ENCODE measurements at regions not wholly inside any gene's neighbourhood (a gene's known extent, or its start where the extent isn't known, plus 50 kb on each side); places are given as distances from the start of the nearest gene placed in this dataset.

DNA sequence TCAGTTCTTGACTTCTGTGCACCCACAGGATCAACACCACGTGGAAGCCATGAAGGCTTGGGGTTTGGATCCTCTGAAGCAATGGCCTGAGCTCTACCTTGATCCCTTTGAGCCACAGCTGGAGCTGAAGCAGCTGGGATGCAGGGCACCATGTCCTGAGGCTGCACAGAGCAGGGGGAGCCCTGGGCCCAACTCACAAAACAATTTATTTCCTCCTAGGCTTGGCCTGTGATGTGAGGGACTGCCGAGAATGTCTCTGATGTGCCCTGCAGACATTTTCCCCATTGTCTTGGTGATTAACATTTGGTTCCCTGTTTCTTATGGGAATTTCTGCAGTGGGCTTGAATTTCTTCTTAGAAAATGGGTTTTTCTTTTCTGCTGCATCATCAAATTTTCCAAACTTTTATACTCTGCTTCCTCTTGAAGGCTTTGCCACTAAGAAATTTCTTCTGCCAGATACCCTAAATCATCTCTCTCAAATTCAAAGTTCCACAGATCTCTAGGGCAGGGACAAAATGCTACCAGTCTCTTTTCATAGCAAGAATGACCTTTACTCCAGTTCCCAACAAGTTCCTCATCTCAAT is 288.2 kb downstream of the CCDC59 start:
- TF ChIP-seq POLR2A (IDR thresholded peaks at IDR 0.05) (no peak), CTCF (IDR thresholded peaks at IDR 0.05) (no peak), EP300 (IDR thresholded peaks at IDR 0.05) (no peak)
- 48 to 49% methylated on average over 2 of the region's 2 CpGs for WGBS, 2 donors
- H3K9me3 ChIP-seq: no peaks in the 10 kb centered on the region
- H3K4me1 ChIP-seq: no peaks in the 10 kb centered on the region
- H3K4me3 ChIP-seq: no peak overlapping the region
- H3K27ac ChIP-seq: no peak overlapping the region
- H3K27me3 ChIP-seq: no peaks in the 10 kb centered on the region
- no peaks in the 10 kb centered on the region for H3K36me3 ChIP-seq
- no peak for DNase-seq (ENCODE audit: low spot score in 2 of 2)

DNA sequence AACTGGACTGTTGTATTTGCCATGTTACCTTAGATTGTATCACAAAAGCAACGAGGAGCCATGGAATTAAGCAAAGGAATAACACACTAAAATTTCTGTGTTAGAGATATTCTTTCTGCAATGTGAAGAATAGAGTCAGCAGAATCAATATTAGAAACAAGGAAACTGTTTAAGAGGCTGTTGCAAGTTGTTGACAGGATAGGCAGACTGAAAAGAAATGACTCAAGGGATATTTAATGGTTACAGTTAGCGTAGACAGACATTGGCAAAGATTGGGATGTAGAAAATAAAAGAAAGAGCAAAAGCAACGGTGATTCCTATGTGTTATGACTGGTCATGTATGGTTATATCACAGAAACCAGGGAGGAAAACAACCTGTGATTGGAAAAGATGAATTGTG is 299.0 kb upstream of the PPFIA2 start:
- H3K27me3 ChIP-seq: no peaks in the 10 kb centered on the region
- DNase-seq (ENCODE audit: low spot score in 2 of 2): no peak
- no peak overlapping the region for H3K4me3 ChIP-seq
- WGBS, 2 donors: 46 to 71% methylated on average over 3 of the region's 3 CpGs
- H3K27ac ChIP-seq: no peak overlapping the region
- H3K4me1 ChIP-seq: no peaks in the 10 kb centered on the region
- no peak for TF ChIP-seq CTCF (IDR thresholded peaks at IDR 0.05)
- TF ChIP-seq EP300 (IDR thresholded peaks at IDR 0.05): no peak
- TF ChIP-seq POLR2A (IDR thresholded peaks at IDR 0.05): no peak
- H3K9me3 ChIP-seq: no peaks in the 10 kb centered on the region
- no peaks in the 10 kb centered on the region for H3K36me3 ChIP-seq

DNA sequence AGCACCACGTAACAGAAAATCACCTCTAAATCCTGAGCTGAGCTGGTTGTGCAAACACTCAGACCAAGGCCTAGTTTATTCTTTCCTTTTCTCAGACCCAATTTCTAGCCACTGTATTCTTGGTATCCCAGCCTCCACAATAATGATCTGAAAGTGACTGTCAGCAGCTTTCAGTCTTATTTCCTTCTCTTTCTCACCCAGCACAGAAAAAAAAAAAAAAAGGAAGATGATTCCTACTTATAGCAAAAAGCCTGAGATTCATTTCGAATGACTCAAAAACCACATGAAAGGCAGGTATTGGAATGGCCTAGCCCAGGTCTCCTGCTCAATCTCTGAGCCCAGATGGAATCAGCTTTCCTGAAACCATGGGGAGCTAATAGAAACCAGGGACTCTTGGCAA is 298.6 kb upstream of the PPFIA2 start:
- no peak overlapping the region for H3K27ac ChIP-seq
- H3K9me3 ChIP-seq: no peaks in the 10 kb centered on the region
- H3K27me3 ChIP-seq: no peaks in the 10 kb centered on the region
- DNase-seq (ENCODE audit: low spot score in 2 of 2): no peak
- TF ChIP-seq CTCF (IDR thresholded peaks at IDR 0.05) (no peak), EP300 (IDR thresholded peaks at IDR 0.05) (no peak), POLR2A (IDR thresholded peaks at IDR 0.05) (no peak)
- no peaks in the 10 kb centered on the region for H3K4me1 ChIP-seq
- H3K36me3 ChIP-seq: no peaks in the 10 kb centered on the region
- 56 to 61% methylated on average over 2 of the region's 2 CpGs for WGBS, 2 donors
- H3K4me3 ChIP-seq: no peak overlapping the region

DNA sequence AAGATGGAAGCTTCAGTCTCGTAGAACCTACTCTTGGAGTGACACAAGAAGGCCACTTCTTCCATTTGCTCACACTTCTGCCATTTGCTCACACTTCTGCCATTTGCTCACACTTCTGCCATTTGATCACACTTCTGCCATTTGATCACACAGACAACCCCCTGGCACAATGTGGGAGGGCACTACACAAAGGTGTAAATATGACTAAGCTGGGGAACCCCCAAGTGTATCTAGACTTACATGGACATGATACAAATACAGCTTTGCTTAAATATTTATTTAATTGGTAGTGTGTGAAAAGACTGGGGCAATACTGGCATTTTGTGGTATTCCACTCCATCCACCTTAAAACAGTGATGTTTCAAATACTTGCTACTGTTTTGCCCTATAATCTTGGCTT is 296.2 kb upstream of the PPFIA2 start:
- no peak for TF ChIP-seq POLR2A (IDR thresholded peaks at IDR 0.05)
- TF ChIP-seq CTCF (IDR thresholded peaks at IDR 0.05): no peak
- TF ChIP-seq EP300 (IDR thresholded peaks at IDR 0.05): no peak
- no peaks in the 10 kb centered on the region for H3K27me3 ChIP-seq
- no peak overlapping the region for H3K27ac ChIP-seq
- H3K4me1 ChIP-seq: no peaks in the 10 kb centered on the region
- 60 to 67% methylated on average over 1 of the region's 1 CpG for WGBS, 2 donors
- no peak for DNase-seq (ENCODE audit: low spot score in 2 of 2)
- no peaks in the 10 kb centered on the region for H3K36me3 ChIP-seq
- no peak overlapping the region for H3K4me3 ChIP-seq
- H3K9me3 ChIP-seq: no peaks in the 10 kb centered on the region

GRCh38 chr12:82054566-82054965 is 295.4 kb upstream of the PPFIA2 start:
- WGBS, 2 donors: 70 to 84% methylated on average over 2 of the region's 2 CpGs
- no peak for DNase-seq (ENCODE audit: low spot score in 2 of 2)
- H3K27me3 ChIP-seq: no peaks in the 10 kb centered on the region
- TF ChIP-seq EP300 (IDR thresholded peaks at IDR 0.05): no peak
- TF ChIP-seq CTCF (IDR thresholded peaks at IDR 0.05): no peak
- TF ChIP-seq POLR2A (IDR thresholded peaks at IDR 0.05): no peak
- no peaks in the 10 kb centered on the region for H3K36me3 ChIP-seq
- no peaks in the 10 kb centered on the region for H3K9me3 ChIP-seq
- no peak overlapping the region for H3K27ac ChIP-seq
- no peak overlapping the region for H3K4me3 ChIP-seq
- no peaks in the 10 kb centered on the region for H3K4me1 ChIP-seq
